ENCODE measurements at regions not wholly inside any gene's neighbourhood (a gene's known extent, or its start where the extent isn't known, plus 50 kb on each side); places are given as distances from the start of the nearest gene placed in this dataset.
"Not testable (repeated sequence)": the region's sequence is repeated elsewhere in the genome, so short reads cannot be mapped to it uniquely, and the experiment has no call there.

DNA sequence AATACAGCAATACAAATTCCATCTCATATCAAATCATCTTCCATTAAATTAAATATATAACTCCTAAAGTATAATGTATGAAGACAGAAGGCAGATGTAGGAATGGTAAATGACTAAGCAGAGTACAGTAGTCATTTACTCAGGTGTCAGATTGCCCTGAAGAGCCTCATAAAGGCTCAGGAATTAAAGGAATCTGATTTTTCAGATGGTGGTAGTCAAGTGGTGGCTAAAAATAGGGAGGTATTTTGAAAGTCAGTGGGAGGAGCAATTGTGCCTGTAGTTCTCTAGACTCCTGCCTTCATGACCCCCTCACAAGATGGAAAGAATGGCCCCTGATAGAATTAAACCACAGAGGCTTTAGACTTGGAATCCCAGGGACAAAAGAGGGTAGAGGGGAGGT, 142.7 kb upstream of the SYNPR start:
- DNase-seq, result no peak
- Histone ChIP-seq H3K27me3 (ENCODE audit: control insufficient read depth, insufficient read depth, low read length) (no peaks in the 10 kb centered on the region), H3K9me3 (ENCODE audit: control insufficient read depth, low read depth, low read length) (no peaks in the 10 kb centered on the region), H3K4me1 (ENCODE audit: control insufficient read depth, insufficient read depth, low read length) (no peaks in the 10 kb centered on the region), H3K27ac (ENCODE audit: low read length) (no peak overlapping the region), H3K36me3 (ENCODE audit: control insufficient read depth, insufficient read depth, low read length) (no peaks in the 10 kb centered on the region), H3K4me3 (ENCODE audit: low read length) (no peak overlapping the region)

DNA sequence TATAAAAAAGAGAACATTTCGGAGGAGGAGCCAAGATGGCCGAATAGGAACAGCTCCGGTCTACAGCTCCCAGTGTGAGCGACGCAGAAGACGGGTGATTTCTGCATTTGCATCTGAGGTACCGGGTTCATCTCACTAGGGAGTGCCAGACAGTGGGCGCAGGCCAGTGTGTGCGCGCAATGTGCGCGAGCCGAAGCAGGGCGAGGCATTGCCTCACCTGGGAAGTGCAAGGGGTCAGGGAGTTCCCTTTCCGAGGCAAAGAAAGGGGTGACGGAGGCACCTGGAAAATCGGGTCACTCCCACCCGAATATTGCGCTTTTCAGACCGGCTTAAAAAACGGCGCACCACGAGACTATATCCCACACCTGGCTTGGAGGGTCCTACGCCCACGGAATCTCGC, 141.9 kb upstream of the SYNPR start:
- DNase-seq; H3K36me3 ChIP-seq (ENCODE audit: control insufficient read depth, insufficient read depth, low read length); H3K9me3 ChIP-seq (ENCODE audit: control insufficient read depth, low read depth, low read length); H3K27ac ChIP-seq (ENCODE audit: low read length); H3K27me3 ChIP-seq (ENCODE audit: control insufficient read depth, insufficient read depth, low read length); H3K4me1 ChIP-seq (ENCODE audit: control insufficient read depth, insufficient read depth, low read length); H3K4me3 ChIP-seq (ENCODE audit: low read length): not testable (repeated sequence)
- WGBS (ENCODE audit: insufficient coverage, low lambda C conversion rate), result 100% methylated on average over 2 of the region's 26 CpGs

DNA sequence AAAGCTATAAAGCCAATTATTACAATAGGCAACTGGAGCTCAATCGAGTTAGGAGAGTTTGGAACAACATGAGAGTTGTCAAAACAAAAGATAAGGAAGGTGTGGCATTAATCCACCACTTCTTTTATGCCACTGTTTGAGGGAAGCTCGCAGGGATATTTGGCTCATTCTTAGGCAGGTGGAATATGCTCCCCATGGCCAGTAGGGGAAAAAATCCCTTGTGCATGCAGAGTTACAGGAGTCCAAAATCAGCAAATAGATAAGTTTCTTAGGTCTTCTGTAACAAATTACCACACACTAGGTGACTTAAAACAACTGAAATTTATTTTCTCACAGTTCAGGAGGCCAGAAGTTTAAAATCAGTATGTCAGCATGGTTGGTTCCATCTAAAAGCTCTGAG, 135.4 kb upstream of the SYNPR start:
- 33% methylated on average over 1 of the region's 2 CpGs for WGBS (ENCODE audit: insufficient coverage, low lambda C conversion rate)
- Histone ChIP-seq H3K9me3 (ENCODE audit: control insufficient read depth, low read depth, low read length) (no peaks in the 10 kb centered on the region), H3K4me3 (ENCODE audit: low read length) (no peak overlapping the region)

DNA sequence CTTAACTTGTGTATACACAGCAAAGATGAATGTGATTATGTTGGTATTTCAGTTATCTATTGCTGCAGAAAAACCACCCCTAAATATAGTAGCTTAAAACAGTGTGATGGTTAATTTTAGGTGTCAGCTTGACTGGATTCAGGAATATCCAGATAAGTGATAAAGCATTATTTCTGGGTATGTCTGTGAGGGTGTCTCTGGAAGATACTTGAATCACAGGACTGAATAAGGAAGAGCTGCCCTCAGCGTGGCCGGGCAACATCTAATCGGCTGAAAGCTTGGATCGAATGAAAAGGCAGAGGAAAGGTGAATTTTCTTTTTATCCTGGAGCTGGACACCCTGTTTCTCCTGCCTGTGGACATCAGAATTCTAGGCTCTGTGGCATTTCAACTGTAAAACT, 132.0 kb upstream of the SYNPR start:
- no peaks in the 10 kb centered on the region for H3K4me1 ChIP-seq (ENCODE audit: control insufficient read depth, insufficient read depth, low read length)
- no peaks in the 10 kb centered on the region for H3K27me3 ChIP-seq (ENCODE audit: control insufficient read depth, insufficient read depth, low read length)
- 93% methylated on average over 4 of the region's 4 CpGs for WGBS (ENCODE audit: insufficient coverage, low lambda C conversion rate)
- DNase-seq, result no peak
- no peaks in the 10 kb centered on the region for H3K9me3 ChIP-seq (ENCODE audit: control insufficient read depth, low read depth, low read length)
- no peak overlapping the region for H3K4me3 ChIP-seq (ENCODE audit: low read length)
- no peak overlapping the region for H3K27ac ChIP-seq (ENCODE audit: low read length)
- no peaks in the 10 kb centered on the region for H3K36me3 ChIP-seq (ENCODE audit: control insufficient read depth, insufficient read depth, low read length)

More for the DNA sequence above, 135.4 kb upstream of the SYNPR start:
- Histone ChIP-seq H3K4me1 (ENCODE audit: control insufficient read depth, insufficient read depth, low read length) (no peaks in the 10 kb centered on the region), H3K36me3 (ENCODE audit: control insufficient read depth, insufficient read depth, low read length) (no peaks in the 10 kb centered on the region), H3K27me3 (ENCODE audit: control insufficient read depth, insufficient read depth, low read length) (no peaks in the 10 kb centered on the region), H3K27ac (ENCODE audit: low read length) (no peak overlapping the region)
- DNase-seq, result no peak

DNA sequence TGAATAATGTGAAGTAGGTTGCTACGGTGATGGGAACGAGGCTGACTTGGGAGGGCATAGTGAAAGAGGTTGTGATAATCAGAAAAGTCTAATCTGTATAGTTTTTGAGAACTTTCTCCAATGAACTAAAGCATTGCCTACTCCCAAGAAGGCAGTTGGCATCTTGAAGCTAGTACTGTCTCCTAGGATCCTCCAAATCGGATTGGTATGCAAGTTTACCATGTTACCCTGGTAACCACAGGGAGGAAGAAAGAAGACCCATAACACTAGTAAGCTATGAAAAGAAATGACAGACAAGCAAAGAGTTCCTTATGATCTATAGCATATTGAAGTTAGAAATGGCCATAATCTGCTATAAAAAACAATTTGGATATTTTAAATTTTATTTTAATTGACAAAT, 127.2 kb upstream of the SYNPR start:
- WGBS (ENCODE audit: insufficient coverage, low lambda C conversion rate), result no CpG with 5 or more reads among the region's 3 CpGs
- H3K27ac ChIP-seq (ENCODE audit: low read length), result no peak overlapping the region
- no peaks in the 10 kb centered on the region for H3K9me3 ChIP-seq (ENCODE audit: control insufficient read depth, low read depth, low read length)
- DNase-seq, result no peak
- no peaks in the 10 kb centered on the region for H3K4me1 ChIP-seq (ENCODE audit: control insufficient read depth, insufficient read depth, low read length)
- H3K36me3 ChIP-seq (ENCODE audit: control insufficient read depth, insufficient read depth, low read length), result no peaks in the 10 kb centered on the region
- H3K27me3 ChIP-seq (ENCODE audit: control insufficient read depth, insufficient read depth, low read length), result no peaks in the 10 kb centered on the region
- no peak overlapping the region for H3K4me3 ChIP-seq (ENCODE audit: low read length)

DNA sequence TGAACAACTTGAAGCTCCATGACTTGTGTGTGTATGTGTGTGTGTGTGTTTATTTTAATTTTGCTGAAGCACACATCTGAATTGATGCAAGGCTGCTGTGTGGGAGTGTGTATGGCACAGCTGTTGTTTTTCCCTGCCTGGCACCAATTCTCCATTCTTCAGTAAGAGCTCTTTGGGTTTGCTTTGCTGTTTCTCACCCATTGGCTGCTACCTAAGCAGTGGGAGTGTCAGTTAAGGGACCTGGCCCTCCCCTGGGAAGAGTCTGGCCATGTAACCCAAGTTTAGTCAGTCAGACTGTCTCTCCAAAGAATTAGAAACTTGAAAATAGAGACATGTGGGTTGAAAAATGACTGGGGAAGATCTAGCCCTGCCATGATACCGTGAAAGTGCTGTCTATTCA, 126.2 kb upstream of the SYNPR start:
- H3K27me3 ChIP-seq (ENCODE audit: control insufficient read depth, insufficient read depth, low read length), result no peaks in the 10 kb centered on the region
- WGBS (ENCODE audit: insufficient coverage, low lambda C conversion rate), result no CpG with 5 or more reads among the region's 1 CpG
- no peaks in the 10 kb centered on the region for H3K4me1 ChIP-seq (ENCODE audit: control insufficient read depth, insufficient read depth, low read length)
- no peaks in the 10 kb centered on the region for H3K36me3 ChIP-seq (ENCODE audit: control insufficient read depth, insufficient read depth, low read length)
- no peak overlapping the region for H3K4me3 ChIP-seq (ENCODE audit: low read length)
- H3K9me3 ChIP-seq (ENCODE audit: control insufficient read depth, low read depth, low read length), result no peaks in the 10 kb centered on the region
- no peak overlapping the region for H3K27ac ChIP-seq (ENCODE audit: low read length)
- no peak for DNase-seq

DNA sequence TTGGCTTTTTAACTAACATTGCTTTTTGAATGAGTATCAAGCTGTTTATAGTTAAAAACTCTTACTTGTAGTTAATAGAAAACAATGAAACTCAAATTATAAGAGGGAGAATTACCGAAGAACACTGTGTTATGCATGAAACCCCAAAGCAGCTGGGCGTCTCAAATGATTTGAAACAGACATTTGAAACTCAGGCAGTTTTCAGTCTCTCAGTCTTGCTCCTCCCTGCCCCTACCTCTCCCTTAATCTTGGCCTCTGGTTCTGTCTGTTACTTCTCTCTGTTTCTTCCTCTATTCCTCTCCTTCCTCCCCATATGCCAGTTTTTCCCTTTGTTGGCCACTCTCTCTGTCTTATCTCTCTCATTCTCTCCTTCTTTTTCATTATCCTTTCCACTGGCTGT, 118.3 kb upstream of the SYNPR start:
- no peak overlapping the region for H3K27ac ChIP-seq (ENCODE audit: low read length)
- H3K4me3 ChIP-seq (ENCODE audit: low read length), result no peak overlapping the region
- 80% methylated on average over 1 of the region's 2 CpGs for WGBS (ENCODE audit: insufficient coverage, low lambda C conversion rate)
- DNase-seq, result no peak
- H3K36me3 ChIP-seq (ENCODE audit: control insufficient read depth, insufficient read depth, low read length), result no peaks in the 10 kb centered on the region
- no peaks in the 10 kb centered on the region for H3K27me3 ChIP-seq (ENCODE audit: control insufficient read depth, insufficient read depth, low read length)
- H3K4me1 ChIP-seq (ENCODE audit: control insufficient read depth, insufficient read depth, low read length), result no peaks in the 10 kb centered on the region
- no peaks in the 10 kb centered on the region for H3K9me3 ChIP-seq (ENCODE audit: control insufficient read depth, low read depth, low read length)

DNA sequence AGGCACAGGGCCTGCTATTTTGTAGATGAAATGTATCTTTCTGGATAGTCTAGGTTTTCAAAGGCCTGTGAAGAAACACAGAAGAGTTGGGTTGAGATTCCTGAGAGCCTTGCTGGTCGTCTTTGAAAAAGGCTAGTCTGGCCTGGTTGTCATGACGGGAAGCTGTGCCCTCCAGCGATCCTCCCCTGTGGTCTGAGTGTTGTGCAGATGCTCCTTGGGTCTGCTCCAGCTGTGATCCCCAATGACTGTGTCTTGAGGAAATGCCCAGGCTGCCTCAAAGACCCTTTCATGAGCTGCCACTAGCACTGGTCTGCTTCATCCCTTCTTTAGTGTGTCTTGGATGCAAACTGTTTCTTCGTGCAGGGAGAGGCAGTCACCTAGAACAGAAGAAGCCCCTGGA, 111.0 kb upstream of the SYNPR start:
- Histone ChIP-seq H3K27ac (ENCODE audit: low read length) (no peak overlapping the region), H3K9me3 (ENCODE audit: control insufficient read depth, low read depth, low read length) (no peaks in the 10 kb centered on the region), H3K4me3 (ENCODE audit: low read length) (no peak overlapping the region), H3K27me3 (ENCODE audit: control insufficient read depth, insufficient read depth, low read length) (no peaks in the 10 kb centered on the region), H3K4me1 (ENCODE audit: control insufficient read depth, insufficient read depth, low read length) (no peaks in the 10 kb centered on the region), H3K36me3 (ENCODE audit: control insufficient read depth, insufficient read depth, low read length) (no peaks in the 10 kb centered on the region)
- DNase-seq, result no peak
- no CpG with 5 or more reads among the region's 4 CpGs for WGBS (ENCODE audit: insufficient coverage, low lambda C conversion rate)

DNA sequence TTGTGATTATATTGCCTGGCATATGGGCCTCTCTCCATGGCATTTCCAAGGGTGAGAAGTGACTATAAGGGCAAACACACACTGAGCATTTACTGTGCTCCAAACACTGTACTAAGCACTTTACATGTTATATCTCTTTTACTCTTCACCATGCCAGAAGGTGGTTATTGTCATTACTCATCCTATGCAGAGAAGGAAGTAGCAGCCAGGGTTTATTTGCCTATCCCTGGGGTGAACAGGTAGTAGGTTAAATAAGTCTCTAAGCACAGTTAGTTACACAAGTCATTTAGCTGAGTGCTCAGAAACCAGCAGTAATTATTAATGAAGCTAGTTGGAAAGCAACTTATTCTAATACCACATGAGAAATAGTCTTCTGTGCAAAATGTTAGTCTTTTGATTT, 109.9 kb upstream of the SYNPR start:
- DNase-seq, result no peak
- Histone ChIP-seq H3K4me3 (ENCODE audit: low read length) (no peak overlapping the region), H3K9me3 (ENCODE audit: control insufficient read depth, low read depth, low read length) (no peaks in the 10 kb centered on the region), H3K27me3 (ENCODE audit: control insufficient read depth, insufficient read depth, low read length) (no peaks in the 10 kb centered on the region), H3K27ac (ENCODE audit: low read length) (no peak overlapping the region), H3K4me1 (ENCODE audit: control insufficient read depth, insufficient read depth, low read length) (no peaks in the 10 kb centered on the region), H3K36me3 (ENCODE audit: control insufficient read depth, insufficient read depth, low read length) (no peaks in the 10 kb centered on the region)

DNA sequence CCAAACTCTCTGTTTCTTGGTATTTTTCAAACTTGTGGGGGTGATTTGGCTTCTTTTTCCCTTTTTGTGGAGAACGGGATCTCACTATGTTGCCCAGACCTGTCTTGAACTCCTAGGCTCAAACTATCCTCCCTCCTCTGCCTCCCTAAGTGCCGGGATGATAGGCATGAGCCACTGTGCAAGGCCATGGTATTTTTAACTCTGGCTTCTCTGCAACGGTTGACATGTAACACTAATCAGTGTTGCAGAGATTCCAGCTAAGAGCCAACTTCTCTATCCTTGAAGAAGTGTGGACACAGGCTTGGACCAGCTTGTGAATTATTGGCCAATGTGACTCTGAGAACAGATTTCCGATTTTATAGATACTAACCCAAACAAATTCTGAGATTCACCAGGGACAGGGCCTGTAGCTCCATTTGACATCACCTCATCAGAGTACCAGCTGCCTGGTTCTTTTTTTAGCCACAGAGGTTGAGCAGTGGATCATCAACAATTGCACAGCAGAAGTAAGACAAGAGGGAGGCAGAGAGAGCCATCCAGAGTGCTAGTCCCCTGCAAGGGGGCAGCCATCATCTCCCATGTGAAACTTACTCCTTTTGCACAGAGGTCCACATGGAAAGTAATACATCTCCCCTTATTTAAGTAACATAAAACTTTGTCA, 98.1 kb upstream of the SYNPR start:
- Histone ChIP-seq H3K4me3 (ENCODE audit: low read length) (no peak overlapping the region), H3K36me3 (ENCODE audit: control insufficient read depth, insufficient read depth, low read length) (no peaks in the 10 kb centered on the region), H3K4me1 (ENCODE audit: control insufficient read depth, insufficient read depth, low read length) (no peaks in the 10 kb centered on the region), H3K27me3 (ENCODE audit: control insufficient read depth, insufficient read depth, low read length) (no peaks in the 10 kb centered on the region), H3K9me3 (ENCODE audit: control insufficient read depth, low read depth, low read length) (no peaks in the 10 kb centered on the region), H3K27ac (ENCODE audit: low read length) (no peak overlapping the region)
- no CpG with 5 or more reads among the region's 4 CpGs for WGBS (ENCODE audit: insufficient coverage, low lambda C conversion rate)
- no peak for DNase-seq

DNA sequence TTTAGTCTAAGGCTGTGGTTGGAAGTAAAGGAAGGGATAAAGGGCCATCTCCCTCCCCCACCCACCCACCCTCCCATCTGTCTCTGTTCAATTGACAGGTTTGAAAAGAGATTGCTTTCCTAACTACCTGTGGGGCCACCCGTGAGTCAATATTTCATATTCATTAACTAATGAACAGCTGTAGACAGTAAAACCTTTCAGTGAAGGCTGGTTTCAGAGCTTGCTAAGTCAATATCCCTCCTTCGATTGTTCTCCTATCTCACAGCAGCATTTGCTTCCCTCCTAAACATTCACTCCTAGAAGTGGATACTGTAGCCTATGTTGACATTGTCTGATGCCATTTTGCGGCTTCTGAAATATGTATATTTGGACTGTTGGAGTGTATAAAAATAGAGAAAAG, 85.9 kb upstream of the SYNPR start:
- H3K4me1 ChIP-seq (ENCODE audit: control insufficient read depth, insufficient read depth, low read length), result no peaks in the 10 kb centered on the region
- peak; percentile 16 to 66 for DNase-seq
- no peak overlapping the region for H3K27ac ChIP-seq (ENCODE audit: low read length)
- WGBS (ENCODE audit: insufficient coverage, low lambda C conversion rate), result no CpG with 5 or more reads among the region's 3 CpGs
- H3K27me3 ChIP-seq (ENCODE audit: control insufficient read depth, insufficient read depth, low read length), result peaks cover 4% of the 10 kb centered on the region
- no peak overlapping the region for H3K4me3 ChIP-seq (ENCODE audit: low read length)
- H3K36me3 ChIP-seq (ENCODE audit: control insufficient read depth, insufficient read depth, low read length), result no peaks in the 10 kb centered on the region
- no peaks in the 10 kb centered on the region for H3K9me3 ChIP-seq (ENCODE audit: control insufficient read depth, low read depth, low read length)

Data from large intestine (tissue), 3 donors.